HEK293 (cell line): ENCODE measurements at regions not wholly inside any gene's neighbourhood (a gene's known extent, or its start where the extent isn't known, plus 50 kb on each side); places are given as distances from the start of the nearest gene placed in this dataset.

Source experiments
- ZFP3 ChIP-seq: fragments of 450-650 bp; formaldehyde crosslinking; IDR thresholded peaks from 2 replicates; pipeline ENCODE4 v1.5.1; 2016; ENCODE audit warnings: low read depth, missing biosample characterization, missing genetic modification characterization
- ZNF324 ChIP-seq: fragments of 450-650 bp; formaldehyde crosslinking; IDR thresholded peaks from 2 replicates; pipeline ENCODE4 v1.5.1; 2016; ENCODE audit warnings: missing biosample characterization, missing genetic modification characterization
- ZNF785 ChIP-seq: fragments of 450-650 bp; formaldehyde crosslinking; IDR thresholded peaks from 2 replicates; pipeline ENCODE4 v1.5.1; 2016; ENCODE audit warnings: missing biosample characterization, missing genetic modification characterization

GRCh38 chr3:106025151-106025722 is 156.4 kb upstream of the CBLB start:
- TF ChIP-seq ZNF785 (tag by site-specific recombination): no peak
- no peak for TF ChIP-seq ZNF324
- no peak for TF ChIP-seq ZFP3 (tag by site-specific recombination)
